Hepatocyte (in vitro differentiated cells): ENCODE measurements at regions not wholly inside any gene's neighbourhood (a gene's known extent, or its start where the extent isn't known, plus 50 kb on each side); places are given as distances from the start of the nearest gene placed in this dataset.

ENCODE experiments used
- DNase-seq: peaks from one replicate; pipeline ENCODE4 v3.0.0-alpha.2; 2016; ENCODE audit warnings: low spot score
- H2AFZ ChIP-seq: fragments of 200-600 bp; sonication (generic); 2 replicates; pipeline ENCODE4 v1.6.0; 2016; ENCODE audit warnings: antibody characterized with exemption, mild to moderate bottlenecking
- H3K27ac ChIP-seq: fragments of 200-600 bp; sonication (generic); 2 replicates; pipeline ENCODE4 v1.5.1; 2016; ENCODE audit warnings: mild to moderate bottlenecking
- H3K27me3 ChIP-seq: fragments of 200-600 bp; sonication (generic); 2 replicates; pipeline ENCODE4 v1.6.1; 2016
- H3K36me3 ChIP-seq: fragments of 200-600 bp; sonication (generic); replicated peaks from 2 replicates; pipeline ENCODE4 v1.5.1; 2016; ENCODE audit warnings: low read depth; ENCODE audit not compliant: insufficient read depth
- H3K4me1 ChIP-seq: fragments of 200-600 bp; sonication (generic); 2 replicates; pipeline ENCODE4 v1.5.1; 2016; ENCODE audit warnings: mild to moderate bottlenecking, moderate library complexity; ENCODE audit not compliant: insufficient read depth
- H3K4me2 ChIP-seq: fragments of 200-600 bp; sonication (generic); 2 replicates; pipeline ENCODE4 v1.6.0; 2016
- H3K4me3 ChIP-seq: fragments of 200-600 bp; sonication (generic); 2 replicates; pipeline ENCODE4 v1.5.1; 2016; ENCODE audit warnings: mild to moderate bottlenecking
- H3K79me2 ChIP-seq: fragments of 200-600 bp; sonication (generic); 2 replicates; pipeline ENCODE4 v1.6.0; 2017; ENCODE audit warnings: mild to moderate bottlenecking
- H3K9me2 ChIP-seq: fragments of 200-600 bp; sonication (generic); replicated peaks from 2 replicates; pipeline ENCODE4 v1.6.0; 2017; ENCODE audit warnings: mild to moderate bottlenecking; ENCODE audit not compliant: insufficient read depth
- H3K9me3 ChIP-seq: fragments of 200-600 bp; sonication (generic); 2 replicates; pipeline ENCODE4 v1.5.1; 2016; ENCODE audit warnings: low read depth, mild to moderate bottlenecking
- H4K20me1 ChIP-seq: fragments of 200-600 bp; sonication (generic); 2 replicates; pipeline ENCODE4 v1.6.0; 2016; ENCODE audit warnings: mild to moderate bottlenecking; ENCODE audit not compliant: insufficient read depth, poor library complexity, severe bottlenecking
- EZH2 ChIP-seq: fragments of 200-600 bp; sonication (generic); IDR thresholded peaks from 2 replicates; pipeline ENCODE4 v1.6.1; 2016; ENCODE audit warnings: antibody characterized with exemption, mild to moderate bottlenecking, borderline replicate concordance
- EZH2phosphoT487 ChIP-seq: fragments of 200-600 bp; sonication (generic); IDR thresholded peaks from one replicate; pipeline ENCODE4 v1.6.1; 2018; ENCODE audit warnings: antibody characterized with exemption, mild to moderate bottlenecking, low read depth, moderate library complexity; ENCODE audit not compliant: unreplicated experiment, severe bottlenecking
- WGBS: methylation state at CpG from one replicate; pipeline ENCODE4 v1.1.6; 2016; ENCODE audit warnings: low lambda C conversion rate; ENCODE audit errors: missing lambda C conversion rate; 5-methylcytosine and 5-hydroxymethylcytosine counted together
- TF ChIP-seq, protein P1 (sequence below): fragments of 200-600 bp; sonication (generic); IDR thresholded peaks from 2 replicates; pipeline ENCODE4 v1.5.1; 2016; ENCODE audit warnings: antibody characterized with exemption, mild to moderate bottlenecking; ENCODE audit not compliant: poor library complexity

DNA sequence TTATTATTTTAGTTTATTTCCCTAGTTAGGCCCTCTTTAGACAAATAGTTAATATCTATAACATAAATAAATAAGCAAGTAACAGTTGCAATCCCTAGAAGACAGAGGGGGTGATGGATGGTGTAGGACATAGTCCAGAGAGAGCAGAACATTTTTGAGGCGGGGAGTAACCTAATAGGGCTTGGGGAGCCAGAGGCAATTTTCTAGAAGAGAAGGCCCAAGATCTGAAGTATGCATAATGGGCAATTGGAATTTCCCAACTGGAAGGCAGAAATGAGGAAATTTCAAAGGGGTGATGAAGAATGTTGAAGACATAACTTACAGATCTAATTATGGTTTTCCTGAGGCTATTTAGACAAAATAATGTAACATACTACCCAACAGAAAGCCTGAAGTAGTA, 525.7 kb downstream of the TUSC7 start:
- WGBS: 88% methylated on average over 1 of the region's 1 CpG
- H3K9me3 ChIP-seq: no peaks in the 10 kb centered on the region
- H3K79me2 ChIP-seq: no peaks in the 10 kb centered on the region
- no peak overlapping the region for H3K4me2 ChIP-seq
- no peak overlapping the region for H2AFZ ChIP-seq
- no peak overlapping the region for H3K27ac ChIP-seq
- no peaks in the 10 kb centered on the region for H3K9me2 ChIP-seq
- no peaks in the 10 kb centered on the region for H3K27me3 ChIP-seq
- no peaks in the 10 kb centered on the region for H3K36me3 ChIP-seq
- no peak overlapping the region for H3K4me3 ChIP-seq
- no peak for TF ChIP-seq EZH2phosphoT487
- TF ChIP-seq EZH2: no peak
- TF ChIP-seq, protein P1, sequence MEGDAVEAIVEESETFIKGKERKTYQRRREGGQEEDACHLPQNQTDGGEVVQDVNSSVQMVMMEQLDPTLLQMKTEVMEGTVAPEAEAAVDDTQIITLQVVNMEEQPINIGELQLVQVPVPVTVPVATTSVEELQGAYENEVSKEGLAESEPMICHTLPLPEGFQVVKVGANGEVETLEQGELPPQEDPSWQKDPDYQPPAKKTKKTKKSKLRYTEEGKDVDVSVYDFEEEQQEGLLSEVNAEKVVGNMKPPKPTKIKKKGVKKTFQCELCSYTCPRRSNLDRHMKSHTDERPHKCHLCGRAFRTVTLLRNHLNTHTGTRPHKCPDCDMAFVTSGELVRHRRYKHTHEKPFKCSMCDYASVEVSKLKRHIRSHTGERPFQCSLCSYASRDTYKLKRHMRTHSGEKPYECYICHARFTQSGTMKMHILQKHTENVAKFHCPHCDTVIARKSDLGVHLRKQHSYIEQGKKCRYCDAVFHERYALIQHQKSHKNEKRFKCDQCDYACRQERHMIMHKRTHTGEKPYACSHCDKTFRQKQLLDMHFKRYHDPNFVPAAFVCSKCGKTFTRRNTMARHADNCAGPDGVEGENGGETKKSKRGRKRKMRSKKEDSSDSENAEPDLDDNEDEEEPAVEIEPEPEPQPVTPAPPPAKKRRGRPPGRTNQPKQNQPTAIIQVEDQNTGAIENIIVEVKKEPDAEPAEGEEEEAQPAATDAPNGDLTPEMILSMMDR: no peak
- no peaks in the 10 kb centered on the region for H4K20me1 ChIP-seq
- no peaks in the 10 kb centered on the region for H3K4me1 ChIP-seq
- DNase-seq: no peak

DNA sequence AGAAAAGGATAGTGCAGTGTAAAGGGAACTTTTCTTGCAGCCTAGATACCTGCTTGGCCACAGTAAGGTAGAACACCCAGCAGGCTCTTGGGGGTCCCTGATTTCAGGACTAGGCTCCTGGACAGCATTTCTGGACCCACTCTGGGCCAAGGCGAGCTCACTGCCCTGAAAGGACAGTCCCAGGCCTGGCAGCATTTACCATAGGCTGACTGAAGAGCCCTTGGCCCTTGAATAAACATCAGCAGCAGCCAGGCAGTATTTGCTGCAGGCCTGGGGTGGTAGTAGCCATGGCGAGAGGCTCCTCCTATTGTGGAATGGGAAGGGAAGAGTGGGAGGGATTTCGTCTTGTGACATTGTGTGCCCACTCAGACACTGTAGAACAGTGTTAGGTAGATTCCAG, 529.2 kb downstream of the TUSC7 start:
- Histone ChIP-seq H4K20me1 (no peaks in the 10 kb centered on the region), H3K4me1 (no peaks in the 10 kb centered on the region), H3K36me3 (no peaks in the 10 kb centered on the region), H3K9me2 (no peaks in the 10 kb centered on the region), H3K27ac (no peak overlapping the region), H2AFZ (no peak overlapping the region), H3K4me3 (no peak overlapping the region), H3K9me3 (no peaks in the 10 kb centered on the region), H3K27me3 (no peaks in the 10 kb centered on the region), H3K4me2 (no peak overlapping the region), H3K79me2 (no peaks in the 10 kb centered on the region)
- 97% methylated on average over 3 of the region's 3 CpGs for WGBS
- TF ChIP-seq, protein P1: no peak
- TF ChIP-seq EZH2phosphoT487: no peak
- no peak for TF ChIP-seq EZH2
- DNase-seq: no peak

DNA sequence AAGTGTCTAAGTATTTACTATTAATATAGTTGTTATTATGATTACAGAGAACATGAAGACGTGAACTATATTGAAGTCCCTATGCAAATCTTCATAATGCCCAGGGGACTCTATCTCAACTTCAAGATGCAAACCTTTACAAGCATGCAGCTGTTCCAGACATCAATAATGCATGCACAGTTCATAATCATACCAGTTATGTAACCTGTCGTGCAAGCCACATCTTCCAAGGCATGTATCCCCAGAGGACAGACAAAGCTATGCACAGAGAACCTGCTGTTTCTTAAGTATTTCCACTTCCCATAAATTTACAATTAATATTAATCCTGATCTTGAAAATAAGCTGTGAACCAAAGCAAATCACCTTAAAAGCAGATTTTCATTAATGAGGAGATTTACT, 534.1 kb downstream of the TUSC7 start:
- Histone ChIP-seq H3K27me3 (no peaks in the 10 kb centered on the region), H3K27ac (no peak overlapping the region), H3K36me3 (no peaks in the 10 kb centered on the region), H3K4me2 (no peak overlapping the region), H3K4me3 (no peak overlapping the region), H3K9me2 (no peaks in the 10 kb centered on the region), H3K79me2 (no peaks in the 10 kb centered on the region), H4K20me1 (no peaks in the 10 kb centered on the region), H2AFZ (no peak overlapping the region), H3K9me3 (no peaks in the 10 kb centered on the region), H3K4me1 (no peaks in the 10 kb centered on the region)
- no peak for DNase-seq
- no peak for TF ChIP-seq EZH2phosphoT487
- TF ChIP-seq, protein P1: no peak
- TF ChIP-seq EZH2: no peak
- WGBS: 82% methylated on average over 2 of the region's 2 CpGs
